ENCODE measurements at regions not wholly inside any gene's neighbourhood (a gene's known extent, or its start where the extent isn't known, plus 50 kb on each side); places are given as distances from the start of the nearest gene placed in this dataset.

- no peak for ATAC-seq
- BruUV-seq (replicated peaks), result no TSS peak
- Histone ChIP-seq H3K4me2 (ENCODE audit: control insufficient read depth, insufficient read depth) (no peak overlapping the region), H3K4me3 (no peak overlapping the region), H3K36me3 (ENCODE audit: control insufficient read depth in 2 of 2, insufficient read depth in 2 of 2, low read length in 1 of 2) (no peaks in the 10 kb centered on the region), H2AFZ (ENCODE audit: control insufficient read depth, low read depth, low read length) (no peak overlapping the region), H4K20me1 (ENCODE audit: control insufficient read depth, insufficient read depth) (no peaks in the 10 kb centered on the region), H3K4me1 (ENCODE audit: control insufficient read depth, insufficient read depth, low read length) (no peaks in the 10 kb centered on the region), H3K79me2 (ENCODE audit: control insufficient read depth, insufficient read depth, low read length) (no peaks in the 10 kb centered on the region), H3K27ac (ENCODE audit: control insufficient read depth, insufficient read depth) (no peak overlapping the region), H3K27me3 (replicated peaks in 1 of 2; ENCODE audit: control insufficient read depth in 2 of 2, insufficient read depth in 2 of 2, low read length in 1 of 2) (0 out of 4 replicates have a peak, but pooled peaks cover 0 to 2% of the 10 kb centered on the region in 2 experiments), H3K9me3 (replicated peaks; ENCODE audit: control insufficient read depth, insufficient read depth, low read length) (no peaks in the 10 kb centered on the region), H3K9ac (ENCODE audit: control insufficient read depth, insufficient read depth, low read length) (no peak overlapping the region)
- CTCF ChIA-PET, result interaction anchor here (0.7 to 1.6 kb wide), 2 partner anchors 15 to 16 kb away, joined by 3 to 11 read pairs; no protein-coding TSS in a partner anchor
- in situ Hi-C loops (cut with MboI), result no loop called here
- POLR2A ChIA-PET, result no interaction called here
- DNase-seq (ENCODE audit: low read depth, low spot score), result no peak
- RAD21 ChIA-PET (ENCODE audit: unreplicated experiment), result no interaction called here
- SMC1A ChIA-PET (ENCODE audit: uncharacterized antibody, unreplicated experiment), result interaction anchor here (1.6 kb wide), 1 partner anchor 16 kb away, joined by 3 read pairs; no protein-coding TSS in a partner anchor
- no peak for TF ChIP-seq BCL11A (IDR thresholded peaks at IDR 0.05; ENCODE audit: low read depth, low read length)
- TF ChIP-seq POLR2AphosphoS2 (IDR thresholded peaks at IDR 0.05; ENCODE audit: low read depth, low read length), result no peak
- no peak for TF ChIP-seq RB1 (IDR thresholded peaks at IDR 0.05; ENCODE audit: borderline replicate concordance)
- TF ChIP-seq CEBPZ (IDR thresholded peaks at IDR 0.05; ENCODE audit: low read depth, low read length), result no peak
- TF ChIP-seq ZBED1 (IDR thresholded peaks at IDR 0.05; ENCODE audit: borderline replicate concordance), result no peak
- TF ChIP-seq CHD1 (IDR thresholded peaks at IDR 0.05; ENCODE audit: low read depth, low read length), result no peak
- 28% methylated on average over 1 of the region's 1 CpG for WGBS (ENCODE audit: insufficient coverage, insufficient replicate concordance, low lambda C conversion rate, missing lambda C conversion rate)
- intact Hi-C loops (cut with micrococcal nuclease; ENCODE audit: unreplicated experiment), result no loop called here
- no peak for FAIRE-seq
These were observed 66.9 kb upstream of the CPSF6 start for GRCh38 chr12:69172491-69172890.
